Islet of Langerhans (tissue), 1 donor: ENCODE measurements at regions not wholly inside any gene's neighbourhood (a gene's known extent, or its start where the extent isn't known, plus 50 kb on each side); places are given as distances from the start of the nearest gene placed in this dataset.
"Not testable (repeated sequence)": the region's sequence is repeated elsewhere in the genome, so short reads cannot be mapped to it uniquely, and the experiment has no call there.

Experiments used
- FAIRE-seq: peaks from one replicate; lab custom pipeline; 2011; peaks lifted over from hg19 to GRCh38; lab: Jason Lieb, UNC

DNA sequence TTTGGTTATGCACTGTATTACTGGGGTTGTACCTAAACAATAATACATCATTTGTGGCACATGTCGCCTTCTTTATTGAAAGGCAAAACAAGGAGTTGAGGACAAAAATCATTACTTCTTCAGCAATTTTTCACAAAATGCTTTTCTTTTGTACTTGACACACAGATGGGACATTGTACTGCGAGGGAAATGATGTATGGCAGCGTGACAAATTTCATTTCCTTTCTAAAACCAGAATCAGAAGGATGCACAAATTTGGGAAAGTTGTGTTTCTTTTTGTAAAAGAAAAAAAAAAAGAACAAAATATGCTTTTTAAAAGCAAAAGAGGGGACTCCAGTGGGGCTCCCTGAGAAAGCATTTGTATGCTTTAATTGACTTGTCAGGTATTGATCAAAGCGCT, 394.0 kb upstream of the SLC35B3 start:
- no peak for FAIRE-seq

DNA sequence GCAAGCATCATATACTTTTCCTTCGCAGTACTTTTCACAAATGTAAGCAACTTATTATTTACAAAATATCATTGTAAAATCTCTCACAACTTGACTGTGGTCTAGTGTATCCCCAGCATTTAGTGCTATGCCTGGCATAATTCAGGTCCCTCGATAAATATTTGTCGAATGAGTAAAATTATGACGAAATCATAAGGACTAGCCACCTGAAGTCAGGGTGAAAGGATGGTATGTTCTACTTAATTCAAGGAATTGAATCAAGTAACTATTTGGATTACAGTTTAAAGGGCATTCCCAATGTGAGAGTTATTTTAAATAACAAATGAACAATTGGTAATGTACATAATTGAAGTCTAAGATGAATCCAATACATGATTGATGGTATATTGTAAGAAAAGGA, 393.0 kb upstream of the SLC35B3 start:
- FAIRE-seq = no peak

DNA sequence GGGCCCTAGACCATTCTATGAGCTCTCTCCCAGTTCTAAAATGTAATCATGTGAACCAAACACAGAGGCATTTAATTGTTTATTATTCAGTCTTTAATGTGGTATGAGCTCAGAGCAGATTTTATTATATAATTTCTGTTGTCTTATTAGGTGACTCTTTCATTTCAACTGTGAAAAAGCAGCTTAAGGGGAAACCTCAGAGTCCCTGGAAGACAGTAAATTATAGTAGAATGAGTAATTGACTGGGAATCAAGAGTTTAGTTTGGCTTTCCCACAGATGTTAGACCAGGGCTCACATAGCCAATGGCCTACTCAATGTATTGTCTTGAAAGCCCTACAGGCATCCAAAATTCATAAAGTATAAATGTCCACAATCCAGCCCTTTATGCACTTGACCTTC, 390.4 kb upstream of the SLC35B3 start:
- no peak for FAIRE-seq

DNA sequence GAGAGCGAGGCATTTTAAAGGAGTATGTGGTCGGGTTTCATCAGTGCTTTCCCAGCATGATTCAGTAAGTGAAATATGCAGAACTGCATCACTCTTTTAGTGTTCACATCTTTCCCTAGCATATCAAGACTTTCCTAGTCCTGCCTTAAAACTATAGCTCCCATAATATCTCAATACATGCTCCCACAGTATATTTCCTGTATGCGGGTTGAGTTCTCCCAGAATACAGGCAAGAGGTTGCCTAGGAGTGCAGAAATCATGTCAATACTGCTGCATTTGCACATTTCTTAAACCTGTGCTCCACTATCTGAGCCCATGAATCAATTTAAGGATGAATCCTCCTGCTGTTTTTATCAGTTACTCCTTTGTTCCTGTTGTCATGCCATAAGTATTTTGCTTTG, 386.6 kb upstream of the SLC35B3 start:
- FAIRE-seq = no peak

DNA sequence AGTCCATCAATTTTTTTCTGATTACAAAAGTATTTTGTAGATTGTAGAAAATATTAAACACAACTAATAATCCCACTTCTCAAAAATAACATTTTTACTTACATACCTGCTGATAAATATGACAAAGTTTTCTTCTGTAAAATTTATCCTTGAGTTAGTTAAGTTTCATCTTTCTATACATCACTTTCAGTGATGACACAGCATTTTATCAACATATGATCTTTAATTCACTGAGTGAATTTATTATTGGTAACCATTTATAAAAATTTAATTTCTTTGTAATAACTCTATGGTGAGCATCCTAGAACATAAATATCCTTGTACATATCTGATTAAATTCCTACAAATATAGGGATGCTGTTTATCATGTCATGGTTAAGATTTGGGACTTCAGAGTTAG, 385.0 kb upstream of the SLC35B3 start:
- no peak for FAIRE-seq

DNA sequence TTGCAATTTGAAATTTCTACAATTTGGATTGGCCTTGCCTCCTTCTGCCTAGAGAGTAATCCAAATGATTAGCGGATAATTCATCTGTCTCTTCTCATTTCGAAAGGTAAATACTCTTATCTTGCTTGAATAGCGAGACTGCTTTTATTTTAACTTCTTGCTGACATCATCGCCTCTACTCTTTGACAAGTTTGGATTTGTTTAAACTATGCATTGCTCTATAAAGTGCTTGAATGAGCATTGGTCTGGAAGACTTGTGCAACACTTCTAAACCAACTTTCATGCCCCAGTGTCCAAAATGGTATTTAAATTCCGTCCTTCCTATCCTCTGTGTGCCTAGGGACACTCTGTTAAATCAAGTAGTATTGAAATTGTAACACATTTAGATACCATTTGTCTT, 384.1 kb upstream of the SLC35B3 start:
- FAIRE-seq = no peak

DNA sequence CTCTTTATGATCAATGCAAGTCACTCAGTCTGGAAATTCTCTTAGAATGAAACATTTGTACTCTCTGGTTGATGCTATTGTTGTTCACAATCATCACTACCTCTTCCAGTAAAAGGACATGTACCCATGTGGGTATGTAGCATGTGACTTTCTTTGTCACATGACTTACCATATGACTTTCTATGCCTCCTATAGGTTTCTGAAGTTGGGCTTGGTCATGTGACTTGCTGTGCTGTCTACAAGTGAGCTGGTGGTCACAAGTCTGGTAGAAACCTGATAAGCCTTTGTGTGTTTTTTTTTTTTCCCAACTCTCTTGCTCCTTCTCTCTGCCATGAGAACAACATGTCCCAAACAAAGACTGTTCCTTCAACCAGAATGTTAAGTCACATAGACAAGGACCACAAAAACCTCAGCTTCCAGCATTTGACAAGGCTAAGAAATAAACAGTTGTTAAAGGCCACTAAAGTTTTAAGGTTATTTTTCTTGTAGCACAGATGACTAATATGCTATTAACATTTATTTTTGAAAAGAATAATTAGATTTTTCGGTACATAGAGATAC, 379.2 kb upstream of the SLC35B3 start:
- no peak for FAIRE-seq

DNA sequence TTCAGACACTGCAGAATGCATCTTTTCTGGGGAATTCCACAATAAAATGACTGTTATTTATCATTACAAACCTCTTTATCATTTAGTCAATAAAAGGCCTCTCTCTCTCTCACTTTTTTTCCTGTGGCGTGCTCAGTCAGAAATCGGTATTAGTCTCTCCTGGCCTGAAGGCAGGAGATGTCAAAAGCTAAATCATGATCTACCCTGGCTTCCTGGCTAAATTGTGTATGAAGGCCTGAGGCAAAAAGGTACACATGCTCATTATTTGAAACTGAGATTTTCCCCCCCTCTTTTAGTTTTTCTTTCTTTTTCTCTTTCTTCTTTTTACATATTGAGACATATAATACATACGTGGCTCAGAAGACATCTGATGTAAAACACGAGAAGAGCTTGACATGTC, 375.0 kb upstream of the SLC35B3 start:
- FAIRE-seq = no peak

DNA sequence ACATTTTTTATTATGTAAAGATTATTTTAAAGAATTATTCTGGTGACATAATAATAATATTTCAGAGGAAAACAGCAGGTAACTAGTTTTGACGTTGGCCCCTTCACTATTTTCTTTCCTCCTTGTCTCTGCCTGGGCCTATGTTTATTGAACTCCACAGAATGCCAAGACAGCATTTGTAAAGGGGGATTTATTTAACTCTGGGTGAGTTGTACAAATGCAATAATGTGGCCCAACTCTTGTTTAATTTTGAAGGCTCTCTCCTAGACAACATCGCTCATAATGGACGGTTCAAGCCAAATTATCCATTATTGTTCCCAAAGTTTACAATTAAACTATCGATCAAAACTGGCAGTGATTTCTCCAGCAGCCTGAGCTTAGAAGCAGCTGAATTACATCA, 374.3 kb upstream of the SLC35B3 start:
- no peak for FAIRE-seq

DNA sequence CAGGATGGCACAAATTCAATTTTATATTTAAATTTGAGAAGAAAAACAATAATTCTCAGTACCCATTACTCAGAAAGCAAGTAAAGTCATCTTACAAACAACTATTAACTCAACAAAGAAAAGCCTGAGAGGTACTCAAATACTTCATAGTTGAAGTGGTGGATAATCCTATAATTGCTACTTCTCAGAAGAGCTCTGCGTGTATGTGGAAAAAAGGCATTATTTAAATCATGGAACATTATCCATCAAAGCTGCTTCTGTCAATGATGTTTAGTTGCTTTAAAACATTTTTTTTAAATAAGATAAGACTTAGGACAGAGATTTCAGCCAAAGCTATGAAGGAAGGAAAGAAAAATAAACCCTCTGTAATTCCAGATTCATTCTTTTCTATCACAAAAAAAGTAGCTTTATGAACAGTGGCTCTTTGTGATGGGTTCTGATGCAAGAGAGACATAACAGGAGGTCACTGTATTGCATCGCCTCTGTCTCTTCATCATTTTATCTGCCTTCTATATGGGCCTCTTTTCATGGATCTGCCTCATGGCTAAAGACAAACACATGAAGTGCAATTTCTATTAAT, 367.9 kb upstream of the SLC35B3 start:
- no peak for FAIRE-seq

DNA sequence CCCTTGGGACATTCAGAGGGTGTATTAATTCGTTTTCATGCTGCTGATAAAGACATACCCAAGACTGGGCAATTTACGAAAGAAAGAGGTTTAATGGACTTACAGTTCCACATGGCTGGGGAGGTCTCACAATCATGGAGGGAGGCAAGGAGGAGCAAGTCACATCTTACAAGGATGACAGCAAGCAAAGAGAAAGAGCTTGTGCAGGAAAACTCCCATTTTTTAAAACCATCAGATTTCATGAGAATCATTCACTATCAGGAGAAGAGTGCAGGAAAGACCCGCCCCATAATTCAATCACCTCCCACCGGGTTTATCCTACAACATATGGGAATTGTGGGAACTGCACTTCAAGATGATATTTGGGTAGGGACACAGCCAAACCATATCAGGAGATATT, 367.1 kb upstream of the SLC35B3 start:
- FAIRE-seq = not testable (repeated sequence)

DNA sequence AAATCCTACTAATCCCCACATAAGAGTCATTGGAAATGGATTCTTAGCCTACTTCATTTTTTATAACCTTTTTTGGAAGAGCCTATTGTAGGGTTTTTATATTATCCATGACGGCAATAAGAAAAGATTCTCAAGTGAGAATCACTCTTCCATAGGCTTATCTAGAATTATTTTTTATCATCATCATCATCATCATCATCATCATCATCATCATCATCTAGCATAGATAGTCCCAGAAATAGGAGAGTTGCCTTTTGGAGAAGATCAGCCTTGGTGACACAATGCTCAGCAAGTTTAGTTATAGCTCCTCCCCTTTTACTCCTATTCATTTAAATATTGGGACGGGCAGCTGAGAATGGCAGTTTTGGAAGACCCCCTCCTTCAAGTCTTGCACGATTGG, 359.1 kb upstream of the SLC35B3 start:
- FAIRE-seq = no peak

DNA sequence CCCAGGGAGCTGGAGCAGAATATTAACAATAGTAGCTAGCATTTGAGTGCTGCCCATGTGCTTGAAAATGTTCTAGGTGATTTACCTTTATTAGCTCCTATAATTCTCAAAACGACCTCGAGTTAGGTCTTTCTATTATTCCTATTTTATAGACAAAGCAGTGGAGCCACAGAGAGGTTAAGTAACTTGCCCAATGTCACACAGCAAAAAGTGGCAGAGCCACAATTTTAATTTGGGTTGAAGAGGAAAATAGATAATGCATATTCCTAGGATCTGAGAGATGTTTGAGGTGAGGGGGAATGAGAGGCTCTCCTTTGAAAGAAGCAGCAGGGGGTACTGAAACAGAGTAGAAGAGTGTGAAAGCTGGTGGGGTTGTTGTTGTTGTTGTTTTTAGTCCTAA, 354.5 kb upstream of the SLC35B3 start:
- no peak for FAIRE-seq

DNA sequence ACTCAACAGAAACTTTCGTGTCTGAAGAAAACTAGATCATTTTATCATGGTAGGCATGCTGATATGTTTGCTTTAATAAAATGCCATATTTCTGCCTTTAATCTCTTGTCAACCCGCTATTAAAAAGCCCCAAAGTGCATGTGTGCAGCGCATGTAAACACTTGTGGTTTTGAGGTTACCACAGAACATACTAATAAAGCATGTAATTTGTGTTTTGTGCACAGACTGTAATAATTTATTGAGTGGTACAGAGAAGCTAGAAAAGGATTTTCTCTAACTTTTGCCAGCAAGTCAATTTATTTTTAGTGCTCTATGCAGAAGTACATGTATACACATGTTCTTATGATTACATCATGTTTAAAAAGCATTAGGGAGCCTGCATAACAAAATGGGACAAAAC, 349.9 kb upstream of the SLC35B3 start:
- no peak for FAIRE-seq

DNA sequence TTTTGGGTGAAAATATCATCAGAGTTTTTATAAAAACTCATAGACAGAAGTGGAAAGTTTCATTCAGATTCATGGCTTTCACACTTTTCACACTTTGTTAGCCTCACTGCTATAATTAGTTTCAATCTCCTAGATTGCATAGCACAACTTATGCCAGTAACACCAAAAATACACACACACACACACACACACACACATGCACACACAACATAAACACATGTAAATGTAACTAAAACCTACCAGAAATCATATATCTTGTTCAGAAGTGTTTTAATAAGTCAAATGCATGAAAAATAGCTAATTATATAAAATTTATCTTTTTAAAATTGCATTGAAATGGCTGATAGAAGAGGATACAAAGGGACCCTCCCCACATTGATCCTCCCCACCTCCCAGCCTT, 347.8 kb upstream of the SLC35B3 start:
- FAIRE-seq = no peak

DNA sequence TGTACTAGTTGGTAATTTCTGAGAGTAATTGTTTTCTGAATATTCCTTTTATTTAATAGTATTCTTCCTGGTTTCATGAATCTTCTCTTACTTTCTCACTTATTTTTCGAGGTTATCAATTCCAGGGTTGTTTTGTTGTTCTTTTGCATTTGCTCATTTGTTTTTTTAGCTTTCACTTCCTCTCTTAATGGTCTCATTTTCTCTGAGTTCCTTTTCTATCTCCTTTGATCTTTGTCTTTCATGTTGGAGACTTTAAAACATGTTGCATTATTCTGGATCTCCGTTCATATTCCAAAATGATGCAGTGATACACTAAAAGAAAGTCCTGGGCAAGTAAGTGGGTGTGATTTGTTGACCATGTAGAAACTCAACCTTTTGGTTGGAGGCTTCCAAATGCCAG, 345.3 kb upstream of the SLC35B3 start:
- FAIRE-seq = no peak

DNA sequence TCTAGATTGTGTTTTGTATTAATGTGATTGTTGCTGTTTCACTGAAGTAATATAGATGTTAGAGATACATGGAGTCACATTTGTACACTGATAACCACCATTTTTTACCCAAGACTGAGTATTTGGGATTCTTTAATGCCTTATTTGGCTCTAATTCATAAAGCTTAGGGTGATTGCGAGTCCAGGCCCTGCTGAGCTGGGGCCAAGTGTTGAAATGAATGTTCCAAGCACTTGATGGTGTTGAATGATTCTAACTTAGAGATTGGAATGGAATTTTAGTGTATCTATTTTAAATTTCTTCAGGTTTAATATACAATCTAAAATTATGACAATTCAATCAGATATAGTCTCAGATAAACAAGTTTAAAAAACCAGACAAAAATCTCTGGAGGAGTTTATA, 329.4 kb upstream of the SLC35B3 start:
- FAIRE-seq = no peak

DNA sequence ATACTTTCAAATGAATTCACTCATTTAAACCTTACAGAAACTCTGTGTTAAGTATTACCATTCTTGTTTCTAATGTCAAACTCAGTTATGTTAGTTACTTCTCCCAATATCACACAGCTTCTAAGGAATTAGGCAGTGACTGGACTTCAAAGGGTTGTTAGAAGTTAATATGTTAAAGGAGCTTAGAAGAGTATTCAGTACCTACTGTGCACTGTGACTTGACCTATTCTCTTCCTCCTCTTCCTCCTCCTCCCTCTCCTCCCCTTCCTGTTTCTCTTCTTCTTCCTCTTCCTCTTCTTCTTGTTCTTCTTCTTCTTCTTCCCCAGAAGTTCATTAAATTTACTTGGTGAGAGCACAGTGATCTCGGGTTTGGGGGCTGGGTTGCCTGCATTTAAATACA, 325.6 kb upstream of the SLC35B3 start:
- FAIRE-seq = no peak

DNA sequence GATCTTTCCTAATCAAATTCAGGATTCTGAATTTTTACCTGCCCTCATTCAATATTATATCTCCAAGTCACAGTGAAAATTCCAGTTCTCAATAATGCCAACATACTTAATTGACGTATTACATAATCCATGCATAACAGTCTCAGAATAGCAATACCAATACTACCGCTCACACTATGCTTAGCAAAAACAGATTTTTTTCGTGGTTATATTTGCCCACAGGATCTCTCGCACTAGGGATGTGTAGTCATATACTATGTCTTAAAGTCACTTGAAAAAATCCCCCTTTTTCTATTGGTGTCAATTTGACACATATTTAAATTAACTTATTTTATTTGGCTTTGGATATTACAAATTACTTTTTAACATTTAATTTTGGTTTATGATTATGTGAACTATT, 323.1 kb upstream of the SLC35B3 start:
- FAIRE-seq = no peak

DNA sequence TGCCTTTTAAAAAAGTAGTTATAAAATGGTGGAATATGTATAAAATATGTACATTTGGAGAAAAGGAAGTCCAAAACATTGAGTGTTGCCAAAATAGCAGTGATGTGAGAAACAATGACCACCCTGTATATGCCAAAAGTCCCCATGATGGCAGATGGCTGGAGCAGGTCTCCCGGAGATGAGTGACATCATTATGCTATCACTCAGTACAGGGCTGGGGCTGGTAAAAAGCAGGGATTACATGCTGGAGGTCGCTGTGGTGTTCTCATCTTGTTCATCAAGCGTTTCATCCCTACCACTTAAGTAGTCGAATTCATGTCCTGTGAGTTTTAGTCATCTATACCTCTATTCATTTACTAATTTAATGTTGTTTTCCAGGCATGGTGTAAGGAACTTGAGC, 315.3 kb upstream of the SLC35B3 start:
- FAIRE-seq = no peak

DNA sequence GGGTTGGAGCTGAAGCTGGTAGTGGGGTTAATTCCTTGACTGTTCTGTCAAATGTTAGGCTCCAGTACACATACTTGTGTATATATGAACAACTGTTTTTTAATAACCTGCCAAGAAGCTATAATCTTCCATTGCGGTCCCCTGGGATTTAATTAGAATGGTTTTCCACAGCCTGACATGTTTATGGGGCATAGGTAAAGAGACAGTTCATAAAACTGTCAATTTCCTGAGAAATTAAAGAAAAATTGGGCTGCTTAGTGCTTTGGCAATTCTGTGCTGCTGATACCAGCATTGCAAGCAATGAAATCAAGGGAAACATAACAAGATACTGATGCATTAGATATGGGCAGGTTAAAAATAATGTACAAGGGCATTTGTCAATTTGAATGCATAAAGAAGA, 314.1 kb upstream of the SLC35B3 start:
- FAIRE-seq = no peak

DNA sequence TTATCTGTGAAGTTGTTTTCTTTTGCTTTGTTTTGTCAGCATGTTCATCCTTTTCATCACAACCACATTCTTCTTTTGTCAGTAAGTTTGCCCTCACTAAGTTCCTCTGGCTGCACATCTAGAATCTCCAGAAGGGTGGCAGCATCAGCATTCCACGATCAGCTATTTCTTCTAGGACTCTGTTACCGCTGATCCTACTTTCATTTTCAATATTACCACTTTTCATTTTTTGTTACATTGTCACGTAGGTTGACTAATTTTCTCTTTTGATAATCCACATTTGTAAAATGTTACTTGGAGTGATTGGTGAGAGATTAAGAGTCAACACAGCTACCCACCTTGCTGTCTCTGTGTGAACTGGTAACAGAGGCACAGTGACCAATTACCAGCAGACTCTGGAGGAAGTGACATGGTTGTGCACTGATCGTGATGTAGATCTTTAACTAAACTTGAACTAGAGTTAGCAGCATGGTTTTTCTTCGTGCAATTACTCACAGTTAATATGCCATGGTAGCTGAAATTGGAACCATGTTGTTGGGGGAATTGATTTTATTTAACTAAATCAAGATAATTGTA, 307.9 kb upstream of the SLC35B3 start:
- FAIRE-seq = peak; percentile 13

DNA sequence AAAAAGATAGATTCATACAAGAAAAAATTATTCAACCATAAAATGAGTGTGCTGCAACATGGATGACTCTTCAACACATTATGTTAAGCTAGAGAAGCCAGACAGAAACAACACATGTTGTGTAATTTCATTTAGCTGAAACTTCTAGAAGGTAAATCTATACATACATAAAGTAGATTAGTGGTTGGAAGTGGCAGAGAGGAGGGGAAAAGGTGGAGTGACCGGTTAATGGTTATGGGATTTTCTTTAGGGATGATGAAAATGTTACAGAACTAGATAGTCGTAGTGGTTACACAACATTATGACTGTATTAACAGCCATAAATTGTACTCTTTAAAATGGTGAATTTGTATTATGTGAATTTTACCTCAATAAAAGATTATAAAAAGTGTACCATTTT, 304.1 kb upstream of the SLC35B3 start:
- no peak for FAIRE-seq

DNA sequence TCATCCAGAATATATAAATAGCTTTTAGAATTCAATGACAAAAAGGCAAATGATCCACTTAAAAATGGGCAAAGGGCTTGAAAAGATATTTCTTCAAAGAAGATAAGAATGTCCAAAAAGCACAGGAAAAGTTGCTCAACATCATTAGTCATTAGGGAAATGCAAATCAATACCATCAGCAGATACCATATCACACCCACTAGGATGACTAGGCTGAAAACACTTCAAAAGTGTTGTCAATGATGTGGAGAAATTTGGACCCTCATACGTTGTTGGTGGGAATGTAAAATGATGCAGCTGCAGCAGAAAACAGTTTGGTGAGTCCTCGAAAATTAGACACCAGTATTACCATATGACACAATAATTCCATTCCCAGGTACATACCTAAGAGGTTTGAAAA, 303.6 kb upstream of the SLC35B3 start:
- FAIRE-seq = no peak
